Peyer's patch (tissue), 4 donors: ENCODE measurements at regions not wholly inside any gene's neighbourhood (a gene's known extent, or its start where the extent isn't known, plus 50 kb on each side); places are given as distances from the start of the nearest gene placed in this dataset.

ENCODE experiments used
- DNase-seq, 3 donors: peaks; one replicate each; pipeline ENCODE4 v3.0.0-alpha.2; 2017 to 2019
- H3K27ac ChIP-seq, 4 donors: fragments of 200-600 bp; sonication (generic); one replicate each; pipeline ENCODE4 v1.5.1; 2016 to 2019
- H3K27me3 ChIP-seq, 2 donors: fragments of 200-600 bp; sonication (generic); one replicate each; pipeline ENCODE4 v1.5.1; 2019
- H3K36me3 ChIP-seq, 3 donors: fragments of 200-600 bp; sonication (generic); one replicate each; pipeline ENCODE4 v1.5.1; 2016 to 2019
- H3K4me1 ChIP-seq, 4 donors: fragments of 200-600 bp; sonication (generic); one replicate each; pipeline ENCODE4 v1.5.1; 2016 to 2019
- H3K4me3 ChIP-seq, 4 donors: fragments of 200-600 bp; sonication (generic); 1 replicate in 3 of 4; 2 replicates in 1 of 4; pipeline ENCODE4 v1.5.1; 2016 to 2019; ENCODE audit warnings: mild to moderate bottlenecking in 1 of 4
- H3K9me3 ChIP-seq, 4 donors: fragments of 200-600 bp; sonication (generic); one replicate each; pipeline ENCODE4 v1.5.1; 2016 to 2019; ENCODE audit warnings: mild to moderate bottlenecking in 1 of 4
- POLR2A ChIP-seq, 2 donors: fragments of 450-650 bp; IDR thresholded peaks; one replicate each; pipeline ENCODE4 v1.5.1; 2017; ENCODE audit warnings: antibody characterized with exemption in 2 of 2, mild to moderate bottlenecking in 2 of 2, moderate library complexity in 2 of 2
- TF ChIP-seq, protein P1 (sequence below), 6 experiments: fragments of 450-650 bp in 4 of 6; fragments of 200-600 bp in 2 of 6; sonication (generic) in 1 of 6; IDR thresholded peaks; one replicate each; pipeline ENCODE4 v1.5.1; 2017 to 2019; ENCODE audit warnings: antibody characterized with exemption in 6 of 6, mild to moderate bottlenecking in 3 of 6, moderate library complexity in 1 of 6

DNA sequence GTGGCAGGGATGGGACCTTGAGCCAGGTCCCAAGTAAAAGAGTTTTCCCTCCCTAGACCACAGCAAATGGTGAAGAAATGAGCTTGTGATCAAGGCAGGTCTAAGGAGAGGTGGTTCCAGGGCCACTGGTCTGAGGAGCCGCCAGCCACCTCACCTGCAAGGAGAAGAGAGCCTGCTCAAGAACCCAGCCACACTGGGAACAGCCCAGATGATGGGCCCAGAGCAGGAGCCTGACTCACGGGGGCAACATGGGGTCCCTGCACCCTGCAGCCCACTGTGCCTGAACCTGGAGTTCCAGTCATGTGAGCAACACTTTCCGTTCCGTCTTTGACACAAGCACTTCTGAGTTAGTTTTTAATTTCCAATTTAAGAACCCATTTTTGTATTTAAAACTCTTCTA, 204.5 kb upstream of the CDH4 start:
- H3K27ac ChIP-seq: no peak overlapping the region
- DNase-seq: no peak
- TF ChIP-seq, protein P1, sequence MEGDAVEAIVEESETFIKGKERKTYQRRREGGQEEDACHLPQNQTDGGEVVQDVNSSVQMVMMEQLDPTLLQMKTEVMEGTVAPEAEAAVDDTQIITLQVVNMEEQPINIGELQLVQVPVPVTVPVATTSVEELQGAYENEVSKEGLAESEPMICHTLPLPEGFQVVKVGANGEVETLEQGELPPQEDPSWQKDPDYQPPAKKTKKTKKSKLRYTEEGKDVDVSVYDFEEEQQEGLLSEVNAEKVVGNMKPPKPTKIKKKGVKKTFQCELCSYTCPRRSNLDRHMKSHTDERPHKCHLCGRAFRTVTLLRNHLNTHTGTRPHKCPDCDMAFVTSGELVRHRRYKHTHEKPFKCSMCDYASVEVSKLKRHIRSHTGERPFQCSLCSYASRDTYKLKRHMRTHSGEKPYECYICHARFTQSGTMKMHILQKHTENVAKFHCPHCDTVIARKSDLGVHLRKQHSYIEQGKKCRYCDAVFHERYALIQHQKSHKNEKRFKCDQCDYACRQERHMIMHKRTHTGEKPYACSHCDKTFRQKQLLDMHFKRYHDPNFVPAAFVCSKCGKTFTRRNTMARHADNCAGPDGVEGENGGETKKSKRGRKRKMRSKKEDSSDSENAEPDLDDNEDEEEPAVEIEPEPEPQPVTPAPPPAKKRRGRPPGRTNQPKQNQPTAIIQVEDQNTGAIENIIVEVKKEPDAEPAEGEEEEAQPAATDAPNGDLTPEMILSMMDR (IDR thresholded peaks at IDR 0.05): no peak
- TF ChIP-seq POLR2A (IDR thresholded peaks at IDR 0.05): no peak
- H3K4me1 ChIP-seq: no peaks in the 10 kb centered on the region
- no peaks in the 10 kb centered on the region for H3K9me3 ChIP-seq
- H3K27me3 ChIP-seq: no peaks in the 10 kb centered on the region
- H3K4me3 ChIP-seq: no peak overlapping the region
- no peaks in the 10 kb centered on the region for H3K36me3 ChIP-seq

DNA sequence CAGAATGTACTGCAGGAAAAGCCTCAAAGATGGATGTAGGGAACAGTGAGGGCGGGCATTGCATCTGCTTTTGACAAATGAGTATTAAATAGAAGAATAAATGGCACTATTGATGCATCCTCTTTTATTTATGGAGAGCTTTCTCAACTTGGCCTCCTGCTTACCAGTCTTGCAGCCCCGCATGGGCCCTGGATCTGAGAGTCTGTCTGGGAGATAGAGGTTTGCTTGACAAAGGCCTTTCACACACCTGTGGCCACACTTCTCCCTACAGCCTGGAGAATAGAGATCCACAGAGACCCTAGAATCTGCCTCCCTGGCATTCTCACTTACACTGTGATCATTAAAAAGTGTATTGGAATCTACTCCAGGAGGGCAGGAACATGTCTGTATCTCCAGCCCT, 203.8 kb upstream of the CDH4 start:
- Histone ChIP-seq H3K4me1 (no peaks in the 10 kb centered on the region), H3K27ac (no peak overlapping the region), H3K27me3 (no peaks in the 10 kb centered on the region), H3K9me3 (no peaks in the 10 kb centered on the region), H3K4me3 (no peak overlapping the region), H3K36me3 (no peaks in the 10 kb centered on the region)
- TF ChIP-seq, protein P1 (IDR thresholded peaks at IDR 0.05): no peak
- TF ChIP-seq POLR2A (IDR thresholded peaks at IDR 0.05): no peak
- DNase-seq: no peak

DNA sequence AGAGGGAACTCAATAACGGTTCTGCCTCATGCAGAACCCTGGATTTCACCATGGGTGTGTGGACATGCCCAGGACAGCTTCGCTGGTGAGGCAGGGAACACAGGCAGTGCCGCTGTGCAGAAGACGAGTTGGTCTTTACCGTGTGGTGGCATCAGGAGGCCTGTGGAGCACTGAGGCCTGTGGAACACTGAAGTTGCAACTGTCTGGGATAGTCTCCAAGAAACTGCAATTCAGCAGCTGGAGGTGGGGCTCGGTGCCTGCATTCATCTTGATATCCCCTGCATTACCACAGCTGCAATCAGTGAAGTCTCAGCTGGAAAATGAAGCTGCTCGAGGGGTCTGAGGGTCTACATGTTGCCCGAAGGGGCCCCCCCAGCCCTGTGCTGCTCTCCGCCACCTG, 202.4 kb upstream of the CDH4 start:
- Histone ChIP-seq H3K27ac (no peak overlapping the region), H3K36me3 (no peaks in the 10 kb centered on the region), H3K4me3 (no peak overlapping the region), H3K27me3 (no peaks in the 10 kb centered on the region), H3K9me3 (no peaks in the 10 kb centered on the region), H3K4me1 (no peaks in the 10 kb centered on the region)
- TF ChIP-seq, protein P1 (IDR thresholded peaks at IDR 0.05): no peak
- no peak for TF ChIP-seq POLR2A (IDR thresholded peaks at IDR 0.05)
- no peak for DNase-seq

DNA sequence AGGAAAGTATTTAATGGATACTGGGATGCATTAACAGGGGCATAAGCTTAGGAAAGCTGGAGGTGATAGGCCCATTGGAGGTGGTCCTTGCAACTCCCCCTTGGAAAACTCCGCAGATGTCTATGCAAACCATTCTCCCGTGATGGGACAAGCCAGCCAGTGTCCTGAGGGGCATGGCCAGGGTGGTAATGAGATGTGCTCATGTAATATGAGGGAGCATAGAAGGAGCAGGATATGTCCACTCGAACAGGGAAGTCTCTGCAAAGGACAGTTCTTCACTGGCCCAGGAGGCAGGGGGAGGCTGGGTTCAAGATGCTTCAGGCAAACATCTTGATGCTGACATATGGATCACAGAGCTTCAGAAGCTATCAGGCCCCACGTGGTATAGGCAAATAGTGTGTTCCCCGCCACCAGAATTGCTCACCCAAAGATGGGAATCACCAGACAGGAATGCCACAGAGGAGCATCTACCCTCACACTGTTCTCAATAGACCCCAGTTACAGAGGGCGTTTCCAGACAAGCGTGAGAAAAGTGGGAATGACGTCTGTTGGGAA, 201.6 kb upstream of the CDH4 start:
- no peak for DNase-seq
- no peaks in the 10 kb centered on the region for H3K36me3 ChIP-seq
- no peak overlapping the region for H3K4me3 ChIP-seq
- no peaks in the 10 kb centered on the region for H3K9me3 ChIP-seq
- H3K4me1 ChIP-seq: no peaks in the 10 kb centered on the region
- TF ChIP-seq, protein P1 (IDR thresholded peaks at IDR 0.05): no peak
- TF ChIP-seq POLR2A (IDR thresholded peaks at IDR 0.05): no peak
- H3K27me3 ChIP-seq: no peaks in the 10 kb centered on the region
- H3K27ac ChIP-seq: no peak overlapping the region

DNA sequence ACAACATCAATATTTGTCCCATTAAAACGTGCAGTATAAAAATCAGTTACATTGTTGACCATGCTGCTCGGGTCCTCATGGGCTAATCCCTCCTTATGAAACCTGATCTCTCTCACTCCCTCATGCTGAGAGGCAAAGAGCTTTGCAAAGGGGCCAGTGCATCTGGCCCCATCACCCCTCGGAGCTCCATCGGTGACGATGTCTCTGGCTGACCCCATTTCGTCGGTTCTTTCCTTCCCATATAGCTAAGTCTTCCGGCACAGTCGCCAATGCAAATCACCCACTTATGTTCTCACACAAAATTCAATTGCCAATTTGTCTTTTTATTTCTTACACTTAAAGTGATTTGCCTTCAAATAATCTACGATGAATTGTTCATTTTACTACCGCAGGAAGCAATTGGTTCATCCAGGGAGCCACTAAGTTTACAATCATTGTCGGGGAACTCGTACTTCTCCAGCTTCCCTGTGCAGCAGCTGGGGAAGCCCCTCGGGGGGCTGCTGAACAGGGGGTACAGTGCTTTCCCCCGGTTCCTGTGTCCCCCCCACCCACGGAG, 199.8 kb upstream of the CDH4 start:
- H3K9me3 ChIP-seq: no peaks in the 10 kb centered on the region
- H3K27me3 ChIP-seq: no peaks in the 10 kb centered on the region
- no peak for DNase-seq
- TF ChIP-seq, protein P1 (IDR thresholded peaks at IDR 0.05): no peak
- TF ChIP-seq POLR2A (IDR thresholded peaks at IDR 0.05): no peak
- no peak overlapping the region for H3K27ac ChIP-seq
- no peak overlapping the region for H3K4me3 ChIP-seq
- H3K4me1 ChIP-seq: no peaks in the 10 kb centered on the region
- H3K36me3 ChIP-seq: no peaks in the 10 kb centered on the region
